GM23338 (cell line): ENCODE measurements at regions not wholly inside any gene's neighbourhood (a gene's known extent, or its start where the extent isn't known, plus 50 kb on each side); places are given as distances from the start of the nearest gene placed in this dataset.

Experiments
- EZH2 ChIP-seq: fragments of 200-600 bp; sonication (generic); IDR thresholded peaks from one replicate; pipeline ENCODE4 v1.8.0; 2017; ENCODE audit warnings: antibody characterized with exemption, mild to moderate bottlenecking, low read depth; ENCODE audit not compliant: unreplicated experiment
- ZNF114 ChIP-seq: fragments of 250-450 bp; sonication (Bioruptor Pico); IDR thresholded peaks from 2 replicates; pipeline ENCODE4 v1.5.0; 2020; ENCODE audit warnings: mild to moderate bottlenecking, moderate library complexity
- TF ChIP-seq, protein P1 (sequence below), 2 experiments: fragments of 200-600 bp in 1 of 2; sonication (generic) in 1 of 2; conservative IDR thresholded peaks; 2 replicates each; pipeline versions ENCODE4 v1.5.1 to v1.6.1; 2016 to 2017; ENCODE audit warnings: antibody characterized with exemption in 2 of 2, low read depth in 2 of 2, mild to moderate bottlenecking in 2 of 2, moderate library complexity in 1 of 2

DNA sequence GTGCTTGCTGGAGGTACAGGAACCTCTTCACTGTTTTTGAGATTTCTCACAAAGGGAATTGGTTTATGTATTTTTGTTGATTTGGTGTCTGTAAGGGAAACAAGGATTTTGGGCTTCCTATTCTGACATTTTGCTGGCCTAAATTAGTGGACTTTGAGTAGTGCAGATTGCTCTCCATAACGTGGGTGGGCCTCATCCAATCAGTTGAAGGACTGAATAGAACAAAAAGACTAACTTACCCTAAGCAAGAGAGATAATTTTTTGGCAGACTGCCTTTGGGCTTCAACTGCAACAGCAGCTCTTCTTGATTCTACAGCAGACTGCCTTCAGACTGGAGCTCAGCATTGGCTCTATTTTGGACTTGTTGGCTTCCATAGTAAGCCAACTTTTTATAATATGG is 93.2 kb downstream of the MSX2 start:
- TF ChIP-seq, protein P1, sequence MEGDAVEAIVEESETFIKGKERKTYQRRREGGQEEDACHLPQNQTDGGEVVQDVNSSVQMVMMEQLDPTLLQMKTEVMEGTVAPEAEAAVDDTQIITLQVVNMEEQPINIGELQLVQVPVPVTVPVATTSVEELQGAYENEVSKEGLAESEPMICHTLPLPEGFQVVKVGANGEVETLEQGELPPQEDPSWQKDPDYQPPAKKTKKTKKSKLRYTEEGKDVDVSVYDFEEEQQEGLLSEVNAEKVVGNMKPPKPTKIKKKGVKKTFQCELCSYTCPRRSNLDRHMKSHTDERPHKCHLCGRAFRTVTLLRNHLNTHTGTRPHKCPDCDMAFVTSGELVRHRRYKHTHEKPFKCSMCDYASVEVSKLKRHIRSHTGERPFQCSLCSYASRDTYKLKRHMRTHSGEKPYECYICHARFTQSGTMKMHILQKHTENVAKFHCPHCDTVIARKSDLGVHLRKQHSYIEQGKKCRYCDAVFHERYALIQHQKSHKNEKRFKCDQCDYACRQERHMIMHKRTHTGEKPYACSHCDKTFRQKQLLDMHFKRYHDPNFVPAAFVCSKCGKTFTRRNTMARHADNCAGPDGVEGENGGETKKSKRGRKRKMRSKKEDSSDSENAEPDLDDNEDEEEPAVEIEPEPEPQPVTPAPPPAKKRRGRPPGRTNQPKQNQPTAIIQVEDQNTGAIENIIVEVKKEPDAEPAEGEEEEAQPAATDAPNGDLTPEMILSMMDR (conservative IDR thresholded peaks at IDR 0.05; ENCODE audit: low read depth in 2 of 2), result no peak
- TF ChIP-seq EZH2, result no peak
- TF ChIP-seq ZNF114 (CRISPR knock-in tag), result no peak
